ENCODE measurements at regions not wholly inside any gene's neighbourhood (a gene's known extent, or its start where the extent isn't known, plus 50 kb on each side); places are given as distances from the start of the nearest gene placed in this dataset.

- TF ChIP-seq CTCF (IDR thresholded peaks at IDR 0.05) (no peak), POLR2A (IDR thresholded peaks at IDR 0.05) (no peak), POLR2AphosphoS5 (IDR thresholded peaks at IDR 0.05) (no peak), EP300 (IDR thresholded peaks at IDR 0.05) (no peak)
Observed at GRCh38 chr2:16206191-16206944, 266.0 kb downstream of the MYCN start.

Measured in sigmoid colon (tissue), 4 donors.